Neural progenitor cell (in vitro differentiated cells): ENCODE measurements at regions not wholly inside any gene's neighbourhood (a gene's known extent, or its start where the extent isn't known, plus 50 kb on each side); places are given as distances from the start of the nearest gene placed in this dataset.

Experiments
- DNase-seq: peaks from one replicate; pipeline ENCODE4 v3.0.0-alpha.2; 2016; ENCODE audit warnings: low spot score
- H2AFZ ChIP-seq: fragments of 200-600 bp; sonication (generic); replicated peaks from 2 replicates; pipeline ENCODE4 v1.6.1; 2016; ENCODE audit warnings: antibody characterized with exemption
- H3F3A ChIP-seq: fragments of 200-600 bp; sonication (generic); 2 replicates; pipeline ENCODE4 v1.6.1; 2016; ENCODE audit warnings: antibody characterized with exemption, low read depth
- H3K27ac ChIP-seq: fragments of 200-600 bp; sonication (generic); 2 replicates; pipeline ENCODE4 v1.5.1; 2016; ENCODE audit warnings: mild to moderate bottlenecking
- H3K27me3 ChIP-seq: fragments of 200-600 bp; sonication (generic); 2 replicates; pipeline ENCODE4 v1.6.1; 2016; ENCODE audit warnings: mild to moderate bottlenecking, moderate library complexity
- H3K36me3 ChIP-seq: fragments of 200-600 bp; sonication (generic); 2 replicates; pipeline ENCODE4 v1.5.1; 2016
- H3K4me1 ChIP-seq: fragments of 200-600 bp; sonication (generic); 2 replicates; pipeline ENCODE4 v1.6.1; 2016; ENCODE audit warnings: mixed run types
- H3K4me2 ChIP-seq: fragments of 200-600 bp; sonication (generic); 2 replicates; pipeline ENCODE4 v1.6.1; 2016
- H3K4me3 ChIP-seq: fragments of 200-600 bp; sonication (generic); 2 replicates; pipeline ENCODE4 v1.5.1; 2016
- H3K79me2 ChIP-seq: fragments of 200-600 bp; sonication (generic); 2 replicates; pipeline ENCODE4 v1.6.1; 2016; ENCODE audit warnings: low read depth
- H3K9ac ChIP-seq: fragments of 200-600 bp; sonication (generic); 2 replicates; pipeline ENCODE4 v1.6.1; 2016
- H3K9me3 ChIP-seq: fragments of 200-600 bp; sonication (generic); 2 replicates; pipeline ENCODE4 v1.5.1; 2016; ENCODE audit warnings: low read depth
- H4K20me1 ChIP-seq: fragments of 200-600 bp; sonication (generic); 2 replicates; pipeline ENCODE4 v1.6.1; 2016; ENCODE audit warnings: low read depth
- H3K27ac Mint-ChIP-seq: 3 replicates; pipeline ENCODE4 v1.8.0; 2021; ENCODE audit warnings: mixed read lengths
- H3K27me3 Mint-ChIP-seq: 2 replicates; pipeline ENCODE4 v1.8.0; 2022; ENCODE audit warnings: low read depth, mild to moderate bottlenecking, inconsistent platforms, moderate library complexity, mixed read lengths; ENCODE audit not compliant: insufficient read depth
- H3K36me3 Mint-ChIP-seq: 3 replicates; pipeline ENCODE4 v1.8.0; 2021; ENCODE audit warnings: mixed read lengths
- H3K4me1 Mint-ChIP-seq: 3 replicates; pipeline ENCODE4 v1.8.0; 2021; ENCODE audit warnings: mixed read lengths
- H3K4me3 Mint-ChIP-seq: 3 replicates; pipeline ENCODE4 v1.8.0; 2021; ENCODE audit warnings: mild to moderate bottlenecking, moderate library complexity, mixed read lengths
- H3K9me3 Mint-ChIP-seq: 3 replicates; pipeline ENCODE4 v1.8.0; 2020; ENCODE audit warnings: mixed read lengths
- EZH2 ChIP-seq: fragments of 200-600 bp; sonication (generic); IDR thresholded peaks from 2 replicates; pipeline ENCODE4 v1.6.1; 2017; ENCODE audit warnings: antibody characterized with exemption, mild to moderate bottlenecking, moderate library complexity
- EZH2phosphoT487 ChIP-seq: fragments of 200-600 bp; sonication (generic); IDR thresholded peaks from 2 replicates; pipeline ENCODE4 v1.6.1; 2017; ENCODE audit warnings: antibody characterized with exemption
- TF ChIP-seq, protein P1 (sequence below): fragments of 200-600 bp; sonication (generic); IDR thresholded peaks from 2 replicates; pipeline ENCODE4 v1.5.1; 2017; ENCODE audit warnings: antibody characterized with exemption, mild to moderate bottlenecking

DNA sequence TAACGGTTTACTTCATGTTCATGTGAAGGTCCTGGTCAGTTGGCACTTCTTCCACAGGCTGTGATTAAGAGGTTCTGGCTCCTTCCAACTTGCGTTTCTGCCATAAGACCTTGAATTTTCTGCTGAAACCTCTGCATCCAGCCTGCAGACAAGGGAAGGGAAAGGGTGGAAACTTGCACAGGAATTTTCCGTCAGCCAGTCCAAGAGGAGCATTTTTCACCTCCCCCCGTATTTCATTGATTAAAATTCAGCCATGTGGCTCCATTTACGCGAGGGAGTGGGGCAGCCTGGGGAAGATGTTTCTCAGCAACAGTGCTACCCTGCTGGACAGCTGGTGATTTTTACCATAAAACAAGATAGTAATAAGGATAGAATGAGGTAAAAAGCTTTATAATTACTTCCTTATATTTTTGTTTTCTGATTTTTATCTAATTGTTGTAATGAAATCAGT lies 101.5 kb upstream of the SMIM36 start:
- no peak overlapping the region for H3K4me2 ChIP-seq
- H3K36me3 ChIP-seq: no peaks in the 10 kb centered on the region
- no peak overlapping the region for H3K27ac Mint-ChIP-seq
- no peak overlapping the region for H3K27ac ChIP-seq
- no peaks in the 10 kb centered on the region for H3K9me3 Mint-ChIP-seq
- H3K4me1 Mint-ChIP-seq: peaks cover 5% of the 10 kb centered on the region
- no peaks in the 10 kb centered on the region for H3K27me3 Mint-ChIP-seq
- H2AFZ ChIP-seq: no peak overlapping the region
- no peaks in the 10 kb centered on the region for H3K9me3 ChIP-seq
- H3K4me3 ChIP-seq: no peak overlapping the region
- H4K20me1 ChIP-seq: no peaks in the 10 kb centered on the region
- no peaks in the 10 kb centered on the region for H3K27me3 ChIP-seq
- no peak for TF ChIP-seq EZH2
- TF ChIP-seq, protein P1, sequence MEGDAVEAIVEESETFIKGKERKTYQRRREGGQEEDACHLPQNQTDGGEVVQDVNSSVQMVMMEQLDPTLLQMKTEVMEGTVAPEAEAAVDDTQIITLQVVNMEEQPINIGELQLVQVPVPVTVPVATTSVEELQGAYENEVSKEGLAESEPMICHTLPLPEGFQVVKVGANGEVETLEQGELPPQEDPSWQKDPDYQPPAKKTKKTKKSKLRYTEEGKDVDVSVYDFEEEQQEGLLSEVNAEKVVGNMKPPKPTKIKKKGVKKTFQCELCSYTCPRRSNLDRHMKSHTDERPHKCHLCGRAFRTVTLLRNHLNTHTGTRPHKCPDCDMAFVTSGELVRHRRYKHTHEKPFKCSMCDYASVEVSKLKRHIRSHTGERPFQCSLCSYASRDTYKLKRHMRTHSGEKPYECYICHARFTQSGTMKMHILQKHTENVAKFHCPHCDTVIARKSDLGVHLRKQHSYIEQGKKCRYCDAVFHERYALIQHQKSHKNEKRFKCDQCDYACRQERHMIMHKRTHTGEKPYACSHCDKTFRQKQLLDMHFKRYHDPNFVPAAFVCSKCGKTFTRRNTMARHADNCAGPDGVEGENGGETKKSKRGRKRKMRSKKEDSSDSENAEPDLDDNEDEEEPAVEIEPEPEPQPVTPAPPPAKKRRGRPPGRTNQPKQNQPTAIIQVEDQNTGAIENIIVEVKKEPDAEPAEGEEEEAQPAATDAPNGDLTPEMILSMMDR: no peak
- no peak for TF ChIP-seq EZH2phosphoT487
- no peak overlapping the region for H3K9ac ChIP-seq
- no peaks in the 10 kb centered on the region for H3K79me2 ChIP-seq
- DNase-seq: no peak
- no peak overlapping the region for H3K4me3 Mint-ChIP-seq
- H3K4me1 ChIP-seq: peaks cover 7% of the 10 kb centered on the region
- H3K36me3 Mint-ChIP-seq: no peaks in the 10 kb centered on the region
- H3F3A ChIP-seq: no peaks in the 10 kb centered on the region

DNA sequence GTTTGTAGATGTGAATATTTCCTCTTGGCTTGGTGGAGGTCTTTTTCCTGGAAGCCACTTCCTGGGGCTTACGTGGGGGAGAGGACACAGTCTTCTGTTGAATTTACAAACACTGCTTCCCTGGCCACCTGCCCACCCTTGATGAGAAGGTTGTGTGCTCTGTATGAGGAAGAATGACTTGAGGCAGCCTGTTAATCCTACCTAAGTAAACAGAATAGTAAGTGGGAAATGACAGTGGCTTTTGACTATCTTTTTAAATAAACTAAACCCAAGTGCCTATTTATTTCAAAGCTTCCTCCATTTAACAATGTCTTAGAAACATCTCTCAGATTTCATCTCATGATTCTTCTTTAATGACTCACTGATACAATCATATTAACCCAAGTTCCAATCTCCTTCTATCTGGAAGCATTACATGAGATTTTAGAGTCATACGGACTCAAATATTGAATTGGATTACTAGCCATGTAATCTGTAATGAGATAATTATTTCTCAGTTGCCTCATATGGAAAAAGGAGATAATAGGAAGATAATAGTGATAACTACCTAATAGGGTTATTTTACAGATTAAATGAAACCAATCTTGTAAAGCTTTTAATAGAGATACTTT lies 96.6 kb upstream of the SMIM36 start:
- Histone ChIP-seq H3K4me2 (no peak overlapping the region), H4K20me1 (no peaks in the 10 kb centered on the region), H3K36me3 (no peaks in the 10 kb centered on the region), H3K27me3 (no peaks in the 10 kb centered on the region), H3K79me2 (no peaks in the 10 kb centered on the region), H3K4me1 (peaks cover 17% of the 10 kb centered on the region), H3K9ac (no peak overlapping the region), H2AFZ (no peak overlapping the region), H3K27ac (no peak overlapping the region), H3K9me3 (no peaks in the 10 kb centered on the region), H3F3A (no peaks in the 10 kb centered on the region), H3K4me3 (no peak overlapping the region)
- no peak for DNase-seq
- Mint-ChIP-seq H3K27me3 (no peaks in the 10 kb centered on the region), H3K9me3 (no peaks in the 10 kb centered on the region), H3K36me3 (no peaks in the 10 kb centered on the region), H3K4me1 (peaks cover 9% of the 10 kb centered on the region), H3K27ac (no peak overlapping the region), H3K4me3 (no peak overlapping the region)
- TF ChIP-seq EZH2: no peak
- TF ChIP-seq, protein P1: no peak

DNA sequence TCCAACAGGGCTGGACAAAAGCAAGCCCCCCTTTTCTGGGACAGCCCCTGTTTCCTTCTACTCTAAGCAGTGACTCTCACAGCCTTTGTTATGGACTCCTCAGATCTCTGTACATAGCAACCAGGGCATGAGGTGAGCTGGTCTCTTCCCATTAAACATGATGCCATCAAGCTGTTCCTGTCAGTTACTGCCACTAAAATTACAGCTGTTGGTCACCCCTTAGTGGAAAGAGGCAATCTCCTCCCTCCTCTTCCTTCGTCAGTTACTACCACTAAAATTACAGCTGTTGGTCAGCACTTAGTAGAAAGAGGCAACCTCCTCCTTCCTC lies 95.2 kb upstream of the SMIM36 start:
- TF ChIP-seq EZH2phosphoT487 (no peak), EZH2 (no peak)
- TF ChIP-seq, protein P1: no peak
- Histone ChIP-seq H4K20me1 (no peaks in the 10 kb centered on the region), H3F3A (peaks cover 11% of the 10 kb centered on the region), H3K79me2 (no peaks in the 10 kb centered on the region), H3K9ac (no peak overlapping the region), H3K4me1 (peaks cover 30% of the 10 kb centered on the region), H3K36me3 (no peaks in the 10 kb centered on the region), H3K27me3 (no peaks in the 10 kb centered on the region), H3K27ac (no peak overlapping the region), H3K9me3 (no peaks in the 10 kb centered on the region), H2AFZ (no peak overlapping the region), H3K4me2 (no peak overlapping the region), H3K4me3 (no peak overlapping the region)
- Mint-ChIP-seq H3K27ac (no peak overlapping the region), H3K4me1 (peaks cover 12% of the 10 kb centered on the region), H3K4me3 (no peak overlapping the region), H3K27me3 (no peaks in the 10 kb centered on the region), H3K36me3 (no peaks in the 10 kb centered on the region), H3K9me3 (no peaks in the 10 kb centered on the region)
- no peak for DNase-seq
